ENCODE measurements at regions not wholly inside any gene's neighbourhood (a gene's known extent, or its start where the extent isn't known, plus 50 kb on each side); places are given as distances from the start of the nearest gene placed in this dataset.

DNA sequence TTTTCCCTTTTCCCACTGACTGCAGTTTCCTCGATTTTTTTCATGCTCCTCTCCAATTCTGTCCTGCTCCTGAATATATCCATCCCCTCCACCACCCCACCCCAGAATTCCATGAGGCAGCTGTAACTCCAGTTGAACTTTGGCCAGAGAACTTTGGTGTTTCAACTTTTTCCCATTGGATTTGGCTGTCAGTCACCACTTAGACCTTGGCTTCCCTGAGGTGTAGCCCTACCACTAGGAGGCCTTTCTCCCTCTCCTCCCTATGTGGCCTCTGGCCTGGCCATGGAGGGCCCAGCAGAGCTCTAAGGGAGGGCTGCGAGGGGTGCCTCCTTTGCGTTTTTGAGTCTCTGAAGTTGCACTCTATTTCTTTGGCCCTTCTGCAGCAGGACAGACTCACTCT lies 261.3 kb downstream of the PIK3R1 start:
- no peak for TF ChIP-seq CTCF (IDR thresholded peaks at IDR 0.05)
- TF ChIP-seq EZH2 (IDR thresholded peaks at IDR 0.05; ENCODE audit: borderline replicate concordance, insufficient read depth, low read depth, low read length, poor library complexity, severe bottlenecking) = no peak
